H9 (cell line): ENCODE measurements at regions not wholly inside any gene's neighbourhood (a gene's known extent, or its start where the extent isn't known, plus 50 kb on each side); places are given as distances from the start of the nearest gene placed in this dataset.
A peak's percentile ranks its signal among the peaks of the same experiment; 100 is the strongest.

ENCODE experiments used
- DNase-seq: peaks from one replicate; pipeline ENCODE4 v3.0.0-alpha.2; 2017
- H2AFZ ChIP-seq: one replicate; pipeline ENCODE4 v1.6.1; 2013; ENCODE audit warnings: mild to moderate bottlenecking, low read length, control low read depth, moderate library complexity
- H2AK5ac ChIP-seq: 2 replicates; pipeline ENCODE4 v1.6.1; 2013; ENCODE audit warnings: low read length, control low read depth, mixed read lengths; ENCODE audit not compliant: insufficient read length
- H2BK120ac ChIP-seq: one replicate; pipeline ENCODE4 v1.6.1; 2013; ENCODE audit warnings: low read depth, mild to moderate bottlenecking, low read length, control low read depth, inconsistent platforms; ENCODE audit not compliant: poor library complexity, severe bottlenecking
- H2BK12ac ChIP-seq: 2 replicates; pipeline ENCODE4 v1.6.1; 2013; ENCODE audit warnings: low read length, control low read depth, mixed read lengths, low read depth; ENCODE audit not compliant: insufficient read length
- H2BK15ac ChIP-seq: 2 replicates; pipeline ENCODE4 v1.6.1; 2013; ENCODE audit warnings: low read depth, low read length, control low read depth
- H2BK20ac ChIP-seq: one replicate; pipeline ENCODE4 v1.6.1; 2013; ENCODE audit warnings: low read depth, mild to moderate bottlenecking, low read length, control low read depth, inconsistent platforms; ENCODE audit not compliant: poor library complexity, severe bottlenecking
- H2BK5ac ChIP-seq: 2 replicates; pipeline ENCODE4 v1.6.1; 2013; ENCODE audit warnings: low read length, control low read depth, mixed read lengths; ENCODE audit not compliant: insufficient read length
- H3K14ac ChIP-seq: 2 replicates; pipeline ENCODE4 v1.6.1; 2013; ENCODE audit warnings: low read length, control low read depth; ENCODE audit not compliant: insufficient read depth
- H3K18ac ChIP-seq: 2 replicates; pipeline ENCODE4 v1.6.1; 2013; ENCODE audit warnings: low read depth, mild to moderate bottlenecking, mixed read lengths, low read length, control low read depth; ENCODE audit not compliant: insufficient read length
- H3K23ac ChIP-seq: 2 replicates; pipeline ENCODE4 v1.6.1; 2013; ENCODE audit warnings: low read length, control low read depth, mixed read lengths, low read depth; ENCODE audit not compliant: insufficient read length
- H3K23me2 ChIP-seq: 2 replicates; pipeline ENCODE4 v1.6.1; 2013; ENCODE audit warnings: low read depth, mild to moderate bottlenecking, mixed read lengths, low read length, control low read depth; ENCODE audit not compliant: insufficient read length, poor library complexity, severe bottlenecking
- H3K27ac ChIP-seq: 2 replicates; pipeline ENCODE4 v1.5.1; 2013; ENCODE audit warnings: low read length, control low read depth, mixed read lengths, low read depth; ENCODE audit not compliant: insufficient read length
- H3K27me3 ChIP-seq: 2 replicates; pipeline ENCODE4 v1.6.1; 2013; ENCODE audit warnings: low read length, control low read depth, inconsistent platforms; ENCODE audit not compliant: insufficient read depth
- H3K4ac ChIP-seq: 2 replicates; pipeline ENCODE4 v1.6.1; 2013; ENCODE audit warnings: low read depth, mild to moderate bottlenecking, control low read depth, inconsistent platforms, low read length, moderate library complexity
- H3K4me1 ChIP-seq: 2 replicates; pipeline ENCODE4 v1.6.1; 2013; ENCODE audit warnings: low read length, control low read depth, inconsistent platforms; ENCODE audit not compliant: insufficient read depth
- H3K4me2 ChIP-seq: 2 replicates; pipeline ENCODE4 v1.6.1; 2013; ENCODE audit warnings: low read length, control low read depth, mixed read lengths; ENCODE audit not compliant: insufficient read length, insufficient read depth
- H3K56ac ChIP-seq: 2 replicates; pipeline ENCODE4 v1.6.1; 2013; ENCODE audit warnings: low read depth, mild to moderate bottlenecking, mixed read lengths, low read length, control low read depth; ENCODE audit not compliant: insufficient read length
- H3K79me1 ChIP-seq: 2 replicates; pipeline ENCODE4 v1.6.1; 2013; ENCODE audit warnings: low read depth, mild to moderate bottlenecking, moderate library complexity, low read length, control low read depth, inconsistent platforms; ENCODE audit not compliant: insufficient read depth, poor library complexity, severe bottlenecking
- H3K79me2 ChIP-seq: 2 replicates; pipeline ENCODE4 v1.6.1; 2013; ENCODE audit warnings: low read length, control low read depth, inconsistent platforms; ENCODE audit not compliant: insufficient read depth
- H3K9ac ChIP-seq: 2 replicates; pipeline ENCODE4 v1.6.1; 2013; ENCODE audit warnings: low read length, control low read depth, mixed read lengths; ENCODE audit not compliant: insufficient read length; ENCODE audit errors: extremely low read depth
- H3K9me3 ChIP-seq: one replicate; pipeline ENCODE4 v1.6.1; 2013; ENCODE audit warnings: low read depth, low read length, inconsistent platforms; ENCODE audit not compliant: control insufficient read depth
- H3T11ph ChIP-seq: one replicate; pipeline ENCODE4 v1.6.1; 2013; ENCODE audit warnings: mild to moderate bottlenecking, low read length, control low read depth, inconsistent platforms
- H4K20me1 ChIP-seq: one replicate; pipeline ENCODE4 v1.6.1; 2013; ENCODE audit not compliant: control insufficient read depth, insufficient read length, insufficient read depth
- H4K5ac ChIP-seq: 2 replicates; pipeline ENCODE4 v1.6.1; 2013; ENCODE audit warnings: low read depth, mild to moderate bottlenecking, mixed read lengths, low read length, control low read depth; ENCODE audit not compliant: insufficient read length
- H4K8ac ChIP-seq: replicated peaks from 2 replicates; pipeline ENCODE4 v1.6.1; 2013; ENCODE audit warnings: low read length, control low read depth, mixed read lengths, low read depth; ENCODE audit not compliant: insufficient read length
- H4K91ac ChIP-seq: 2 replicates; pipeline ENCODE4 v1.6.1; 2013; ENCODE audit warnings: low read depth, mild to moderate bottlenecking, moderate library complexity, mixed read lengths, low read length, control low read depth; ENCODE audit not compliant: insufficient read length
- H3K27ac Mint-ChIP-seq, 3 experiments: 2 replicates in 2 of 3; 3 replicates in 1 of 3; pipeline ENCODE4 v1.8.0; 2020 to 2021; ENCODE audit warnings: mixed read lengths in 3 of 3, mild to moderate bottlenecking in 1 of 3, moderate library complexity in 1 of 3
- H3K27me3 Mint-ChIP-seq: 2 replicates; pipeline ENCODE4 v1.8.0; 2021; ENCODE audit warnings: low read depth, mild to moderate bottlenecking, moderate library complexity, mixed read lengths
- H3K36me3 Mint-ChIP-seq, 3 experiments: 2 replicates in 2 of 3; 3 replicates in 1 of 3; pipeline ENCODE4 v1.8.0; 2020 to 2021; ENCODE audit warnings: low read depth in 3 of 3, mixed read lengths in 3 of 3; ENCODE audit not compliant: insufficient read depth in 1 of 3
- H3K4me1 Mint-ChIP-seq, 2 experiments: 2 replicates each; pipeline ENCODE4 v1.8.0; 2020; ENCODE audit warnings: mixed read lengths in 2 of 2
- H3K4me3 Mint-ChIP-seq, 2 experiments: 2 replicates in 1 of 2; 3 replicates in 1 of 2; pipeline ENCODE4 v1.8.0; 2020 to 2021; ENCODE audit warnings: mild to moderate bottlenecking in 2 of 2, mixed read lengths in 2 of 2, moderate library complexity in 1 of 2
- H3K9me3 Mint-ChIP-seq, 2 experiments: 2 replicates in 1 of 2; 3 replicates in 1 of 2; pipeline ENCODE4 v1.8.0; 2020; ENCODE audit warnings: mild to moderate bottlenecking in 2 of 2, mixed read lengths in 2 of 2, moderate library complexity in 1 of 2
- CTCF ChIP-seq: fragments of 200-600 bp; sonication (generic); conservative IDR thresholded peaks from 3 replicates; pipeline ENCODE4 v1.8.0; 2021; ENCODE audit warnings: antibody characterized with exemption, mild to moderate bottlenecking
- WGBS: extraction: QIAGEN DNeasy Blood & Tissue Kit; methylation state at CpG from one replicate; pipeline ENCODE4 v1.1.7; 2013; ENCODE audit warnings: missing lambda C conversion rate, low lambda C conversion rate, mixed read lengths; ENCODE audit not compliant: insufficient read length; ENCODE audit errors: extremely low coverage; 5-methylcytosine and 5-hydroxymethylcytosine counted together

DNA sequence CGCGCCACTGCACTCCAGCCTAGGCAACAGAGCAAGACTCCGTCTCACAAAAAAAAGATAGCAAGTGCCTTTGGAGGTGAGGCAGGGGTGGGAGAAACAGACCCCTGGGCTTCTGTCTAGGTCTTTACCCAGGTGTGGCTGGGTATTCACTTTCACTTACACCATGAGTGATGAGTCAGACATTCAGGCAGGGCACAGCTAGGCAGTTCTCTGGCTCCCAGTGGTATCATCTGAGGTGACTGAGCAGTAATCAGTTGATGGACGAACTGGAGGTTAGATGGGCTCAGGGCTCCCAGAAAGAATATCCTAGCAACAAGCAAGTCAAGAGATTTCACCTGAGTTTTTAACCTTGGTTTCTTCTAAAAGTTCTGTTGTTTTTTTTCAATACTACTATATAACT, 107.0 kb upstream of the RAB6C start:
- Histone ChIP-seq H3K79me2 (no peaks in the 10 kb centered on the region), H4K5ac (no peak overlapping the region), H3K4me1 (no peaks in the 10 kb centered on the region), H3K18ac (no peak overlapping the region), H3K9ac (no peak overlapping the region), H3T11ph (no peak overlapping the region), H4K8ac (no peak overlapping the region), H3K9me3 (no peaks in the 10 kb centered on the region), H2BK120ac (no peak overlapping the region), H3K56ac (no peak overlapping the region), H4K20me1 (no peaks in the 10 kb centered on the region), H2BK15ac (no peak overlapping the region), H2BK5ac (no peak overlapping the region), H3K27ac (no peak overlapping the region), H3K4ac (no peak overlapping the region), H2BK20ac (no peak overlapping the region), H4K91ac (no peak overlapping the region), H2BK12ac (no peak overlapping the region), H3K14ac (no peak overlapping the region), H2AFZ (no peak overlapping the region), H3K23me2 (peaks cover 4% of the 10 kb centered on the region), H3K79me1 (no peaks in the 10 kb centered on the region), H2AK5ac (no peak overlapping the region), H3K27me3 (no peaks in the 10 kb centered on the region), H3K4me2 (no peak overlapping the region), H3K23ac (no peak overlapping the region)
- DNase-seq, result peak; percentile 13
- TF ChIP-seq CTCF, result no peak
- Mint-ChIP-seq H3K9me3 (no peaks in the 10 kb centered on the region; a peak in 1 of 5 replicates), H3K4me3 (no peak overlapping the region), H3K27ac (no peak overlapping the region), H3K36me3 (no peaks in the 10 kb centered on the region; a peak in 2 of 7 replicates), H3K27me3 (no peaks in the 10 kb centered on the region; the same call in 1 of the 2 replicates), H3K4me1 (peaks cover 12 to 22% of the 10 kb centered on the region in 2 experiments)
- no CpG with 5 or more reads among the region's 4 CpGs for WGBS
